ENCODE measurements at regions not wholly inside any gene's neighbourhood (a gene's known extent, or its start where the extent isn't known, plus 50 kb on each side); places are given as distances from the start of the nearest gene placed in this dataset.

DNA sequence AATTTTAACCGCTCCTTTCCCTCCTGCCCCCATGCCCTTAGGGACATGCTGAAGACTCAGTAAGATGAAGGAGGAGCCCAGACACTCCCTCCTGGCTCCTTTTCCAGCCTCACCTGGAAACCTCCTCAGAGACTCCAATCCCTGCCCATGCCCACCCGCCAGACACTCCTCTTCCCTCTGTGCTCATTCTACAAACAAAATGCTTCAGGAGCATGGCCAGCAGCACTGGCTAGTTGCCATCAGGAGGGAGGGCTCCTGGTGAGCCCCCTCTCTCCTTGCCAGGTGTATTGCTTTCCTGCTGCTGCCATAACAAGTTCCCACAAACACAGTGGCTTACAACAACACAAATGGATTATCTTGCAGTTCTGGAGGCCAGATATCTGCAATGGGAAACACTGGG, 126.1 kb downstream of the PSMG1 start:
- TF ChIP-seq YY1 (IDR thresholded peaks at IDR 0.05; ENCODE audit: low read depth, low read length): no peak
- no peak for TF ChIP-seq ATF3 (IDR thresholded peaks at IDR 0.05; ENCODE audit: borderline replicate concordance, extremely low read depth, low read depth, low read length)
- TF ChIP-seq, protein P1, sequence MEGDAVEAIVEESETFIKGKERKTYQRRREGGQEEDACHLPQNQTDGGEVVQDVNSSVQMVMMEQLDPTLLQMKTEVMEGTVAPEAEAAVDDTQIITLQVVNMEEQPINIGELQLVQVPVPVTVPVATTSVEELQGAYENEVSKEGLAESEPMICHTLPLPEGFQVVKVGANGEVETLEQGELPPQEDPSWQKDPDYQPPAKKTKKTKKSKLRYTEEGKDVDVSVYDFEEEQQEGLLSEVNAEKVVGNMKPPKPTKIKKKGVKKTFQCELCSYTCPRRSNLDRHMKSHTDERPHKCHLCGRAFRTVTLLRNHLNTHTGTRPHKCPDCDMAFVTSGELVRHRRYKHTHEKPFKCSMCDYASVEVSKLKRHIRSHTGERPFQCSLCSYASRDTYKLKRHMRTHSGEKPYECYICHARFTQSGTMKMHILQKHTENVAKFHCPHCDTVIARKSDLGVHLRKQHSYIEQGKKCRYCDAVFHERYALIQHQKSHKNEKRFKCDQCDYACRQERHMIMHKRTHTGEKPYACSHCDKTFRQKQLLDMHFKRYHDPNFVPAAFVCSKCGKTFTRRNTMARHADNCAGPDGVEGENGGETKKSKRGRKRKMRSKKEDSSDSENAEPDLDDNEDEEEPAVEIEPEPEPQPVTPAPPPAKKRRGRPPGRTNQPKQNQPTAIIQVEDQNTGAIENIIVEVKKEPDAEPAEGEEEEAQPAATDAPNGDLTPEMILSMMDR (IDR thresholded peaks at IDR 0.05 in 2 of 3, conservative IDR thresholded peaks at IDR 0.05 in 1 of 3; ENCODE audit: control insufficient read depth in 2 of 3, extremely low read depth in 1 of 3, insufficient read depth in 1 of 3, low read depth in 3 of 3, low read length in 3 of 3): no peak
- TF ChIP-seq, protein P2, sequence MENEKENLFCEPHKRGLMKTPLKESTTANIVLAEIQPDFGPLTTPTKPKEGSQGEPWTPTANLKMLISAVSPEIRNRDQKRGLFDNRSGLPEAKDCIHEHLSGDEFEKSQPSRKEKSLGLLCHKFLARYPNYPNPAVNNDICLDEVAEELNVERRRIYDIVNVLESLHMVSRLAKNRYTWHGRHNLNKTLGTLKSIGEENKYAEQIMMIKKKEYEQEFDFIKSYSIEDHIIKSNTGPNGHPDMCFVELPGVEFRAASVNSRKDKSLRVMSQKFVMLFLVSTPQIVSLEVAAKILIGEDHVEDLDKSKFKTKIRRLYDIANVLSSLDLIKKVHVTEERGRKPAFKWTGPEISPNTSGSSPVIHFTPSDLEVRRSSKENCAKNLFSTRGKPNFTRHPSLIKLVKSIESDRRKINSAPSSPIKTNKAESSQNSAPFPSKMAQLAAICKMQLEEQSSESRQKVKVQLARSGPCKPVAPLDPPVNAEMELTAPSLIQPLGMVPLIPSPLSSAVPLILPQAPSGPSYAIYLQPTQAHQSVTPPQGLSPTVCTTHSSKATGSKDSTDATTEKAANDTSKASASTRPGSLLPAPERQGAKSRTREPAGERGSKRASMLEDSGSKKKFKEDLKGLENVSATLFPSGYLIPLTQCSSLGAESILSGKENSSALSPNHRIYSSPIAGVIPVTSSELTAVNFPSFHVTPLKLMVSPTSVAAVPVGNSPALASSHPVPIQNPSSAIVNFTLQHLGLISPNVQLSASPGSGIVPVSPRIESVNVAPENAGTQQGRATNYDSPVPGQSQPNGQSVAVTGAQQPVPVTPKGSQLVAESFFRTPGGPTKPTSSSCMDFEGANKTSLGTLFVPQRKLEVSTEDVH (IDR thresholded peaks at IDR 0.05; ENCODE audit: low read depth, partially characterized antibody): no peak
- TF ChIP-seq EZH2 (IDR thresholded peaks at IDR 0.05; ENCODE audit: borderline replicate concordance, control insufficient read depth, low read depth, low read length): no peak
- TF ChIP-seq ZNF384 (IDR thresholded peaks at IDR 0.05; ENCODE audit: borderline replicate concordance, low read depth, low read length): no peak
- no peak for TF ChIP-seq GATAD2B (conservative IDR thresholded peaks at IDR 0.05; ENCODE audit: low read depth)
- no peak for TF ChIP-seq POLR2A (IDR thresholded peaks at IDR 0.05; ENCODE audit: low read depth, low read length)
- TF ChIP-seq, protein P3, sequence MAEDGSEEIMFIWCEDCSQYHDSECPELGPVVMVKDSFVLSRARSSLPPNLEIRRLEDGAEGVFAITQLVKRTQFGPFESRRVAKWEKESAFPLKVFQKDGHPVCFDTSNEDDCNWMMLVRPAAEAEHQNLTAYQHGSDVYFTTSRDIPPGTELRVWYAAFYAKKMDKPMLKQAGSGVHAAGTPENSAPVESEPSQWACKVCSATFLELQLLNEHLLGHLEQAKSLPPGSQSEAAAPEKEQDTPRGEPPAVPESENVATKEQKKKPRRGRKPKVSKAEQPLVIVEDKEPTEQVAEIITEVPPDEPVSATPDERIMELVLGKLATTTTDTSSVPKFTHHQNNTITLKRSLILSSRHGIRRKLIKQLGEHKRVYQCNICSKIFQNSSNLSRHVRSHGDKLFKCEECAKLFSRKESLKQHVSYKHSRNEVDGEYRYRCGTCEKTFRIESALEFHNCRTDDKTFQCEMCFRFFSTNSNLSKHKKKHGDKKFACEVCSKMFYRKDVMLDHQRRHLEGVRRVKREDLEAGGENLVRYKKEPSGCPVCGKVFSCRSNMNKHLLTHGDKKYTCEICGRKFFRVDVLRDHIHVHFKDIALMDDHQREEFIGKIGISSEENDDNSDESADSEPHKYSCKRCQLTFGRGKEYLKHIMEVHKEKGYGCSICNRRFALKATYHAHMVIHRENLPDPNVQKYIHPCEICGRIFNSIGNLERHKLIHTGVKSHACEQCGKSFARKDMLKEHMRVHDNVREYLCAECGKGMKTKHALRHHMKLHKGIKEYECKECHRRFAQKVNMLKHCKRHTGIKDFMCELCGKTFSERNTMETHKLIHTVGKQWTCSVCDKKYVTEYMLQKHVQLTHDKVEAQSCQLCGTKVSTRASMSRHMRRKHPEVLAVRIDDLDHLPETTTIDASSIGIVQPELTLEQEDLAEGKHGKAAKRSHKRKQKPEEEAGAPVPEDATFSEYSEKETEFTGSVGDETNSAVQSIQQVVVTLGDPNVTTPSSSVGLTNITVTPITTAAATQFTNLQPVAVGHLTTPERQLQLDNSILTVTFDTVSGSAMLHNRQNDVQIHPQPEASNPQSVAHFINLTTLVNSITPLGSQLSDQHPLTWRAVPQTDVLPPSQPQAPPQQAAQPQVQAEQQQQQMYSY (CRISPR knock-in tag; IDR thresholded peaks at IDR 0.05): no peak

Measured in GM12878 (cell line).